H1 (cell line): ENCODE measurements at regions not wholly inside any gene's neighbourhood (a gene's known extent, or its start where the extent isn't known, plus 50 kb on each side); places are given as distances from the start of the nearest gene placed in this dataset.

Experiments used
- CTCF ChIA-PET: fragments of 300-600 bp; sonication (Branson Sonifier 250); formaldehyde crosslinking; loops from one replicate; lab custom pipeline; 2021; ENCODE audit not compliant: partially characterized antibody; lab: Charles Lee
- POLR2A ChIA-PET: fragments of 300-600 bp; sonication (Branson Sonifier 250); formaldehyde crosslinking; loops from one replicate; lab custom pipeline; 2021; ENCODE audit warnings: inconsistent platforms; ENCODE audit not compliant: partially characterized antibody; lab: Charles Lee
- DNase-seq, 2 experiments: peaks; one replicate each; pipeline versions ENCODE4 v3.0.0 to v3.0.0-alpha.2; 2010 to 2022; ENCODE audit warnings: low spot score in 2 of 2, low read depth in 1 of 2, mixed read lengths in 1 of 2
- FAIRE-seq: peaks from 2 replicates; lab custom pipeline; 2011; peaks lifted over from hg19 to GRCh38; lab: Jason Lieb, UNC
- H2AFZ ChIP-seq: 2 replicates; pipeline ENCODE4 v1.8.1; 2012; ENCODE audit warnings: low read length, inconsistent platforms
- H2AK5ac ChIP-seq: 2 replicates; pipeline ENCODE4 v1.6.1; 2013; ENCODE audit warnings: low read depth, low read length
- H2BK120ac ChIP-seq: replicated peaks from 2 replicates; pipeline ENCODE3; 2013; ENCODE audit warnings: low read depth, low read length, inconsistent platforms
- H2BK12ac ChIP-seq: 2 replicates; pipeline ENCODE4 v1.6.1; 2013; ENCODE audit warnings: low read depth, low read length
- H2BK15ac ChIP-seq: 2 replicates; pipeline ENCODE4 v1.6.1; 2013; ENCODE audit warnings: low read length
- H2BK20ac ChIP-seq: 2 replicates; pipeline ENCODE4 v1.6.1; 2013; ENCODE audit warnings: low read length
- H2BK5ac ChIP-seq: 2 replicates; pipeline ENCODE4 v1.6.1; 2013; ENCODE audit warnings: low read depth, low read length
- H3K14ac ChIP-seq: 2 replicates; pipeline ENCODE4 v1.6.1; 2013; ENCODE audit warnings: inconsistent platforms; ENCODE audit not compliant: insufficient read length
- H3K18ac ChIP-seq: 2 replicates; pipeline ENCODE4 v1.6.1; 2013; ENCODE audit warnings: low read length; ENCODE audit errors: extremely low read depth
- H3K23ac ChIP-seq: 2 replicates; pipeline ENCODE4 v1.6.1; 2013; ENCODE audit warnings: inconsistent platforms; ENCODE audit not compliant: insufficient read length
- H3K23me2 ChIP-seq: 2 replicates; pipeline ENCODE4 v1.6.1; 2013; ENCODE audit warnings: low read depth, low read length
- H3K27ac ChIP-seq: 2 replicates; pipeline ENCODE4 v1.6.1; 2011; ENCODE audit warnings: low read depth, low read length, inconsistent platforms
- H3K27me3 ChIP-seq, 4 experiments: replicated peaks in 1 of 4; 1 replicate in 1 of 4; 2 replicates in 3 of 4; pipeline versions ENCODE4 v1.6.1 to v1.8.1; 2011 to 2013; ENCODE audit warnings: low read length in 3 of 4, mild to moderate bottlenecking in 3 of 4, inconsistent platforms in 2 of 4, mixed read lengths in 2 of 4, moderate library complexity in 1 of 4; ENCODE audit not compliant: control insufficient read depth in 3 of 4, insufficient read depth in 3 of 4; ENCODE audit errors: extremely low read depth in 1 of 4
- H3K36me3 ChIP-seq, 4 experiments: 2 replicates each; pipeline versions ENCODE4 v1.6.1 to v1.8.1; 2011 to 2013; ENCODE audit warnings: mild to moderate bottlenecking in 4 of 4, low read length in 3 of 4, moderate library complexity in 2 of 4, control low read depth in 1 of 4, inconsistent platforms in 1 of 4; ENCODE audit not compliant: insufficient read depth in 4 of 4, control insufficient read depth in 2 of 4
- H3K4ac ChIP-seq: replicated peaks from 2 replicates; pipeline ENCODE3; 2013; ENCODE audit warnings: low read length, low read depth, mixed read lengths, inconsistent platforms; ENCODE audit not compliant: insufficient read length
- H3K4me1 ChIP-seq, 4 experiments: replicated peaks in 1 of 4; 1 replicate in 1 of 4; 2 replicates in 3 of 4; pipeline versions ENCODE4 v1.6.1 to v1.8.1; 2011 to 2013; ENCODE audit warnings: low read length in 3 of 4, inconsistent platforms in 2 of 4, mixed read lengths in 1 of 4; ENCODE audit not compliant: insufficient read depth in 4 of 4, control insufficient read depth in 3 of 4
- H3K4me2 ChIP-seq, 2 experiments: 2 replicates each; pipeline versions ENCODE4 v1.6.1 to v1.8.1; 2011 to 2013; ENCODE audit warnings: low read depth in 2 of 2, low read length in 2 of 2, control low read depth in 1 of 2, inconsistent platforms in 1 of 2, mild to moderate bottlenecking in 1 of 2; ENCODE audit not compliant: insufficient read depth in 1 of 2
- H3K4me3 ChIP-seq, 4 experiments: fragments of 200-600, 300-600 bp in 1 of 4; sonication (generic), shearing (Covaris generic), sonication (Bioruptor Twin) in 1 of 4; 2 replicates each; pipeline versions ENCODE4 v1.5.1 to v1.8.1; 2011 to 2016; ENCODE audit warnings: low read length in 4 of 4, low read depth in 3 of 4, control low read depth in 2 of 4, inconsistent platforms in 2 of 4, mild to moderate bottlenecking in 2 of 4, mixed read lengths in 1 of 4, moderate library complexity in 1 of 4; ENCODE audit not compliant: insufficient read depth in 2 of 4; ENCODE audit errors: extremely low read depth in 1 of 4
- H3K56ac ChIP-seq: replicated peaks from 2 replicates; pipeline ENCODE3; 2013; ENCODE audit warnings: low read depth, mild to moderate bottlenecking, mixed read lengths, low read length, inconsistent platforms; ENCODE audit not compliant: insufficient read length
- H3K79me1 ChIP-seq: 2 replicates; pipeline ENCODE4 v1.6.1; 2013; ENCODE audit warnings: low read depth, low read length, control low read depth
- H3K79me2 ChIP-seq, 2 experiments: 2 replicates each; pipeline versions ENCODE4 v1.6.1 to v1.8.1; 2012 to 2013; ENCODE audit warnings: low read length in 2 of 2, mild to moderate bottlenecking in 2 of 2, inconsistent platforms in 1 of 2; ENCODE audit not compliant: insufficient read depth in 2 of 2, control insufficient read depth in 1 of 2
- H3K9ac ChIP-seq, 4 experiments: replicated peaks in 1 of 4; 1 replicate in 1 of 4; 2 replicates in 3 of 4; pipeline versions ENCODE4 v1.6.1 to v1.8.1; 2011 to 2013; ENCODE audit warnings: low read depth in 3 of 4, low read length in 3 of 4, control low read depth in 2 of 4, mild to moderate bottlenecking in 2 of 4, moderate library complexity in 2 of 4, inconsistent platforms in 1 of 4; ENCODE audit errors: extremely low read depth in 1 of 4
- H3K9me3 ChIP-seq, 2 experiments: 2 replicates each; pipeline versions ENCODE4 v1.6.1 to v1.8.1; 2012 to 2013; ENCODE audit warnings: mild to moderate bottlenecking in 2 of 2, moderate library complexity in 2 of 2, control low read depth in 1 of 2, inconsistent platforms in 1 of 2, low read depth in 1 of 2, low read length in 1 of 2, mixed read lengths in 1 of 2; ENCODE audit not compliant: insufficient read depth in 2 of 2
- H4K20me1 ChIP-seq, 2 experiments: replicated peaks in 1 of 2; 2 replicates each; pipeline versions ENCODE3 to v1.8.1; 2011 to 2013; ENCODE audit warnings: inconsistent platforms in 2 of 2, low read length in 2 of 2, mild to moderate bottlenecking in 1 of 2; ENCODE audit not compliant: insufficient read depth in 2 of 2, control insufficient read depth in 1 of 2
- H4K5ac ChIP-seq: 2 replicates; pipeline ENCODE4 v1.6.1; 2013; ENCODE audit warnings: low read length, low read depth, mixed read lengths, inconsistent platforms; ENCODE audit not compliant: insufficient read length
- H4K8ac ChIP-seq: 2 replicates; pipeline ENCODE4 v1.8.0; 2013; ENCODE audit warnings: mild to moderate bottlenecking, moderate library complexity, low read length, inconsistent platforms; ENCODE audit not compliant: insufficient read depth; ENCODE audit errors: extremely low read depth
- H4K91ac ChIP-seq: replicated peaks from 2 replicates; pipeline ENCODE3; 2013; ENCODE audit warnings: low read length, mixed read lengths, inconsistent platforms; ENCODE audit not compliant: insufficient read length
- ATF3 ChIP-seq: IDR thresholded peaks from 2 replicates; pipeline ENCODE4 v1.6.1; 2011; ENCODE audit warnings: low read depth, mild to moderate bottlenecking, low read length; ENCODE audit not compliant: insufficient read depth
- BRCA1 ChIP-seq: IDR thresholded peaks from 2 replicates; pipeline ENCODE4 v1.6.1; 2012; ENCODE audit warnings: low read depth, low read length, improper control_type of control experiment
- CBX5 ChIP-seq: fragments of 300-800, 300-1000 bp; sonication (generic); IDR thresholded peaks from 2 replicates; pipeline ENCODE4 v1.7.1; 2016; ENCODE audit warnings: antibody characterized with exemption, low read length, low read depth
- CHD2 ChIP-seq: IDR thresholded peaks from 2 replicates; pipeline ENCODE4 v1.6.1; 2012; ENCODE audit warnings: low read length, improper control_type of control experiment
- GTF2F1 ChIP-seq: IDR thresholded peaks from 2 replicates; pipeline ENCODE4 v1.6.1; 2012; ENCODE audit warnings: low read depth, low read length, improper control_type of control experiment, borderline replicate concordance
- KDM1A ChIP-seq: fragments of 200-600, 300-600 bp; sonication (generic); IDR thresholded peaks from 2 replicates; pipeline ENCODE4 v1.7.1; 2016; ENCODE audit warnings: mild to moderate bottlenecking, low read length, borderline replicate concordance
- MAX ChIP-seq: IDR thresholded peaks from 2 replicates; pipeline ENCODE4 v1.6.1; 2012; ENCODE audit warnings: inconsistent platforms
- NANOG ChIP-seq: IDR thresholded peaks from 2 replicates; pipeline ENCODE4 v1.6.1; 2011; ENCODE audit warnings: low read length, low read depth, mild to moderate bottlenecking, inconsistent platforms; ENCODE audit not compliant: insufficient read depth, poor library complexity, severe bottlenecking
- RBBP5 ChIP-seq: IDR thresholded peaks from 2 replicates; pipeline ENCODE4 v1.7.1; 2012; ENCODE audit warnings: low read depth, mild to moderate bottlenecking, inconsistent platforms, low read length, moderate library complexity, borderline replicate concordance
- RXRA ChIP-seq: IDR thresholded peaks from 2 replicates; pipeline ENCODE4 v1.6.1; 2011; ENCODE audit warnings: low read depth, mild to moderate bottlenecking, low read length, moderate library complexity; ENCODE audit not compliant: insufficient read depth
- SP2 ChIP-seq: IDR thresholded peaks from 2 replicates; pipeline ENCODE4 v1.6.1; 2012; ENCODE audit warnings: mild to moderate bottlenecking, low read length, inconsistent platforms
- SUZ12 ChIP-seq: fragments of 200-600 bp; sonication (generic); IDR thresholded peaks from 2 replicates; pipeline ENCODE4 v1.6.1; 2012; ENCODE audit warnings: mild to moderate bottlenecking, inconsistent platforms, low read length, moderate library complexity, mixed read lengths
- TAF1 ChIP-seq: IDR thresholded peaks from 2 replicates; pipeline ENCODE4 v1.6.1; 2011; ENCODE audit warnings: mild to moderate bottlenecking, low read depth, low read length
- TAF7 ChIP-seq: optimal IDR thresholded peaks from 2 replicates; pipeline ENCODE3; 2011; ENCODE audit warnings: low read depth, mild to moderate bottlenecking, inconsistent platforms, low read length, moderate library complexity, borderline replicate concordance
- TBP ChIP-seq: IDR thresholded peaks from 2 replicates; pipeline ENCODE4 v1.6.1; 2011; ENCODE audit warnings: low read depth, low read length, improper control_type of control experiment
- WGBS, 2 experiments: shearing (Covaris generic) in 1 of 2; methylation state at CpG; one replicate each; pipeline versions ENCODE4 v1.1.6 to v1.1.7; 2013 to 2015; ENCODE audit warnings: low lambda C conversion rate in 2 of 2, mixed read lengths in 2 of 2, inconsistent platforms in 1 of 2, low coverage in 1 of 2, missing lambda C conversion rate in 1 of 2; ENCODE audit not compliant: insufficient replicate concordance in 2 of 2, insufficient coverage in 1 of 2, insufficient read length in 1 of 2; ENCODE audit errors: extremely low coverage in 1 of 2, missing lambda C conversion rate in 1 of 2; 5-methylcytosine and 5-hydroxymethylcytosine counted together

- no peaks in the 10 kb centered on the region for H3K23me2 ChIP-seq
- H3K9ac ChIP-seq, result no peak overlapping the region
- no peak for FAIRE-seq
- no peak overlapping the region for H3K4me2 ChIP-seq
- no peak overlapping the region for H4K5ac ChIP-seq
- H3K27ac ChIP-seq, result no peak overlapping the region
- no peak overlapping the region for H2BK120ac ChIP-seq
- H3K9me3 ChIP-seq, result no peaks in the 10 kb centered on the region
- H2AK5ac ChIP-seq, result no peak overlapping the region
- H3K56ac ChIP-seq, result no peak overlapping the region
- H3K18ac ChIP-seq, result no peak overlapping the region
- H2BK12ac ChIP-seq, result no peak overlapping the region
- WGBS, 2 experiments, result 96% methylated on average over 4 of the region's 4 CpGs; no CpG with 5 or more reads in 1 of the 2 experiments
- no peak overlapping the region for H2BK15ac ChIP-seq
- no peak overlapping the region for H3K4ac ChIP-seq
- no peak overlapping the region for H2AFZ ChIP-seq
- H4K8ac ChIP-seq, result no peak overlapping the region
- DNase-seq, result no peak
- H4K91ac ChIP-seq, result no peak overlapping the region
- H3K4me1 ChIP-seq, result no peaks in the 10 kb centered on the region
- no peaks in the 10 kb centered on the region for H3K36me3 ChIP-seq
- H4K20me1 ChIP-seq, result no peaks in the 10 kb centered on the region
- POLR2A ChIA-PET, result no interaction called here
- H3K23ac ChIP-seq, result no peak overlapping the region
- CTCF ChIA-PET, result no interaction called here
- no peak overlapping the region for H2BK20ac ChIP-seq
- H3K27me3 ChIP-seq, result no peaks in the 10 kb centered on the region
- H3K14ac ChIP-seq, result no peak overlapping the region
- H2BK5ac ChIP-seq, result no peak overlapping the region
- H3K4me3 ChIP-seq, result no peak overlapping the region
- H3K79me2 ChIP-seq, result no peaks in the 10 kb centered on the region
- H3K79me1 ChIP-seq, result no peaks in the 10 kb centered on the region
- TF ChIP-seq CHD2 (no peak), TBP (no peak), RXRA (no peak), GTF2F1 (no peak), NANOG (no peak), ATF3 (no peak), RBBP5 (no peak), SP2 (no peak), SUZ12 (no peak), CBX5 (no peak), TAF7 (no peak), MAX (no peak), TAF1 (no peak), KDM1A (no peak), BRCA1 (no peak)
These were observed 116.6 kb upstream of the PROX1 start for GRCh38 chr1:213871179-213871578.
